GM23338 (cell line): ENCODE measurements at regions not wholly inside any gene's neighbourhood (a gene's known extent, or its start where the extent isn't known, plus 50 kb on each side); places are given as distances from the start of the nearest gene placed in this dataset.

Source experiments
- ATAC-seq: fragments of 200-7000 bp; cut with Tn5 transposase; 3 replicates; pipeline ENCODE4 v1.9.1; 2020
- DNase-seq: peaks from one replicate; pipeline ENCODE4 v3.0.0-alpha.2; 2015; ENCODE audit warnings: low spot score
- H2AFZ ChIP-seq: fragments of 200-600 bp; sonication (generic); 2 replicates; pipeline ENCODE4 v1.8.0; 2016; ENCODE audit warnings: antibody characterized with exemption, mild to moderate bottlenecking, moderate library complexity
- H3F3A ChIP-seq: fragments of 200-600 bp; sonication (generic); replicated peaks from 2 replicates; pipeline ENCODE4 v1.8.0; 2017; ENCODE audit warnings: antibody characterized with exemption, mixed run types, low read depth
- H3K27ac ChIP-seq: fragments of 200-600 bp; sonication (generic); 2 replicates; pipeline ENCODE4 v1.6.1; 2016; ENCODE audit warnings: low read depth
- H3K27me3 ChIP-seq: fragments of 200-600 bp; sonication (generic); 2 replicates; pipeline ENCODE4 v1.8.0; 2016; ENCODE audit warnings: mild to moderate bottlenecking, mixed run types, moderate library complexity; ENCODE audit not compliant: insufficient read depth
- H3K36me3 ChIP-seq: fragments of 200-600 bp; sonication (generic); 2 replicates; pipeline ENCODE4 v1.8.0; 2016; ENCODE audit warnings: mild to moderate bottlenecking; ENCODE audit not compliant: insufficient read depth
- H3K4me1 ChIP-seq: fragments of 200-600 bp; sonication (generic); 2 replicates; pipeline ENCODE4 v1.8.0; 2016; ENCODE audit warnings: mild to moderate bottlenecking, moderate library complexity; ENCODE audit not compliant: insufficient read depth
- H3K4me2 ChIP-seq: fragments of 200-600 bp; sonication (generic); 2 replicates; pipeline ENCODE4 v1.7.1; 2017; ENCODE audit warnings: mixed run types
- H3K4me3 ChIP-seq: fragments of 200-600 bp; sonication (generic); 2 replicates; pipeline ENCODE4 v1.6.1; 2016; ENCODE audit warnings: mixed run types
- H3K79me2 ChIP-seq: fragments of 200-600 bp; sonication (generic); replicated peaks from 2 replicates; pipeline ENCODE4 v1.8.0; 2017; ENCODE audit warnings: mild to moderate bottlenecking; ENCODE audit not compliant: insufficient read depth
- H3K9me2 ChIP-seq: fragments of 200-600 bp; sonication (generic); 2 replicates; pipeline ENCODE4 v1.8.0; 2017; ENCODE audit not compliant: insufficient read depth
- H4K20me1 ChIP-seq: fragments of 200-600 bp; sonication (generic); replicated peaks from 2 replicates; pipeline ENCODE4 v1.8.0; 2017; ENCODE audit warnings: mild to moderate bottlenecking; ENCODE audit not compliant: insufficient read depth
- H3K27ac Mint-ChIP-seq: 2 replicates; pipeline ENCODE4 v1.8.0; 2020; ENCODE audit warnings: inconsistent platforms, mild to moderate bottlenecking, moderate library complexity, mixed read lengths
- H3K27me3 Mint-ChIP-seq: 3 replicates; pipeline ENCODE4 v1.8.0; 2022; ENCODE audit warnings: low read depth, mild to moderate bottlenecking, moderate library complexity, mixed read lengths, inconsistent platforms; ENCODE audit not compliant: insufficient read depth, poor library complexity
- H3K36me3 Mint-ChIP-seq: 3 replicates; pipeline ENCODE4 v1.8.0; 2021; ENCODE audit warnings: low read depth, mild to moderate bottlenecking, inconsistent platforms, moderate library complexity, mixed read lengths
- H3K4me1 Mint-ChIP-seq: 3 replicates; pipeline ENCODE4 v1.8.0; 2020; ENCODE audit warnings: mild to moderate bottlenecking, inconsistent platforms, mixed read lengths
- H3K4me3 Mint-ChIP-seq: 3 replicates; pipeline ENCODE4 v1.8.0; 2021; ENCODE audit warnings: moderate library complexity, mild to moderate bottlenecking, inconsistent platforms, mixed read lengths
- H3K9me3 Mint-ChIP-seq: 3 replicates; pipeline ENCODE4 v1.8.0; 2020; ENCODE audit warnings: moderate library complexity, mild to moderate bottlenecking, inconsistent platforms, mixed read lengths
- CREB1 ChIP-seq: fragments of 250-450 bp; sonication (Bioruptor Pico); IDR thresholded peaks from 2 replicates; pipeline ENCODE4 v1.5.0; 2020; ENCODE audit warnings: low read depth, mild to moderate bottlenecking, moderate library complexity
- CTCF ChIP-seq, 2 experiments: fragments of 200-600 bp in 1 of 2; sonication (generic) in 1 of 2; conservative IDR thresholded peaks; 2 replicates each; pipeline versions ENCODE4 v1.5.1 to v1.6.1; 2016 to 2017; ENCODE audit warnings: antibody characterized with exemption in 2 of 2, low read depth in 2 of 2, mild to moderate bottlenecking in 2 of 2, moderate library complexity in 1 of 2
- ETS1 ChIP-seq: IDR thresholded peaks from 2 replicates; pipeline ENCODE4 v1.6.1; 2016; ENCODE audit warnings: antibody characterized with exemption
- EZH2 ChIP-seq: fragments of 200-600 bp; sonication (generic); IDR thresholded peaks from one replicate; pipeline ENCODE4 v1.8.0; 2017; ENCODE audit warnings: antibody characterized with exemption, mild to moderate bottlenecking, low read depth; ENCODE audit not compliant: unreplicated experiment
- EZH2phosphoT487 ChIP-seq: fragments of 200-600 bp; sonication (generic); IDR thresholded peaks from one replicate; pipeline ENCODE4 v1.8.1; 2018; ENCODE audit warnings: antibody characterized with exemption; ENCODE audit not compliant: unreplicated experiment
- JUNB ChIP-seq: IDR thresholded peaks from one replicate; pipeline ENCODE4 v1.6.1; 2016; ENCODE audit warnings: antibody characterized with exemption; ENCODE audit not compliant: unreplicated experiment
- NANOG ChIP-seq: IDR thresholded peaks from 2 replicates; pipeline ENCODE4 v1.6.1; 2016; ENCODE audit warnings: antibody characterized with exemption, borderline replicate concordance
- POLR2AphosphoS5 ChIP-seq: IDR thresholded peaks from 2 replicates; pipeline ENCODE4 v1.6.1; 2016; ENCODE audit warnings: antibody characterized with exemption, low read depth
- REST ChIP-seq: IDR thresholded peaks from one replicate; pipeline ENCODE4 v1.6.1; 2018; ENCODE audit warnings: antibody characterized with exemption; ENCODE audit not compliant: unreplicated experiment
- STAT1 ChIP-seq: IDR thresholded peaks from one replicate; pipeline ENCODE4 v1.6.1; 2016; ENCODE audit warnings: antibody characterized with exemption; ENCODE audit not compliant: unreplicated experiment
- ZNF114 ChIP-seq: fragments of 250-450 bp; sonication (Bioruptor Pico); IDR thresholded peaks from 2 replicates; pipeline ENCODE4 v1.5.0; 2020; ENCODE audit warnings: mild to moderate bottlenecking, moderate library complexity

- Histone ChIP-seq H3K27ac (no peak overlapping the region), H3F3A (no peaks in the 10 kb centered on the region), H3K4me3 (no peak overlapping the region), H3K4me1 (no peaks in the 10 kb centered on the region), H3K4me2 (no peak overlapping the region), H3K79me2 (no peaks in the 10 kb centered on the region), H3K27me3 (no peaks in the 10 kb centered on the region), H4K20me1 (no peaks in the 10 kb centered on the region), H2AFZ (no peak overlapping the region), H3K9me2 (no peaks in the 10 kb centered on the region), H3K36me3 (no peaks in the 10 kb centered on the region)
- Mint-ChIP-seq H3K9me3 (peaks cover 94% of the 10 kb centered on the region), H3K27ac (no peak overlapping the region), H3K4me3 (no peak overlapping the region), H3K4me1 (no peaks in the 10 kb centered on the region), H3K36me3 (peaks cover 20% of the 10 kb centered on the region), H3K27me3 (peaks cover 8% of the 10 kb centered on the region)
- no peak for ATAC-seq
- TF ChIP-seq REST (no peak), NANOG (no peak), CREB1 (no peak), EZH2 (no peak), ETS1 (no peak), POLR2AphosphoS5 (no peak), ZNF114 (no peak), EZH2phosphoT487 (no peak), CTCF (conservative IDR thresholded peaks at IDR 0.05; ENCODE audit: low read depth in 2 of 2) (no peak), STAT1 (no peak)
- DNase-seq, result no peak
These were observed 294.2 kb upstream of the C16orf82 start for GRCh38 chr16:26772503-26772902.

- Histone ChIP-seq H3K27ac (no peak overlapping the region), H3K4me1 (no peaks in the 10 kb centered on the region), H3K4me3 (no peak overlapping the region), H3K4me2 (no peak overlapping the region), H3F3A (no peaks in the 10 kb centered on the region), H3K36me3 (no peaks in the 10 kb centered on the region), H3K79me2 (no peaks in the 10 kb centered on the region), H2AFZ (no peak overlapping the region), H3K27me3 (no peaks in the 10 kb centered on the region), H3K9me2 (no peaks in the 10 kb centered on the region), H4K20me1 (no peaks in the 10 kb centered on the region)
- DNase-seq (no peak), ATAC-seq (no peak)
- no peaks in the 10 kb centered on the region for H3K4me1 Mint-ChIP-seq
- H3K27ac Mint-ChIP-seq, result no peak overlapping the region
- H3K27me3 Mint-ChIP-seq, result peaks cover 5% of the 10 kb centered on the region
- no peak overlapping the region for H3K4me3 Mint-ChIP-seq
- H3K9me3 Mint-ChIP-seq, result peaks cover 96% of the 10 kb centered on the region
- peaks cover 23% of the 10 kb centered on the region for H3K36me3 Mint-ChIP-seq
- TF ChIP-seq POLR2AphosphoS5, result no peak
- TF ChIP-seq JUNB, result no peak
- no peak for TF ChIP-seq ZNF114
These were observed 288.9 kb upstream of the C16orf82 start for GRCh38 chr16:26777821-26778220.
